NCI-H82 treated with DMSO at 0.1 percent for 48 hours (cell line): ENCODE measurements at regions not wholly inside any gene's neighbourhood (a gene's known extent, or its start where the extent isn't known, plus 50 kb on each side); places are given as distances from the start of the nearest gene placed in this dataset.
"Not testable (repeated sequence)": the region's sequence is repeated elsewhere in the genome, so short reads cannot be mapped to it uniquely, and the experiment has no call there.

Experiments
- DNase-seq: peaks from one replicate; lab custom pipeline; 2025; ENCODE audit not compliant: unreplicated experiment; lab: John Stamatoyannopoulos, UW

GRCh38 chr3:166554023-166554422 lies 716.8 kb upstream of the BCHE start:
- peak; percentile 16 for DNase-seq

DNA sequence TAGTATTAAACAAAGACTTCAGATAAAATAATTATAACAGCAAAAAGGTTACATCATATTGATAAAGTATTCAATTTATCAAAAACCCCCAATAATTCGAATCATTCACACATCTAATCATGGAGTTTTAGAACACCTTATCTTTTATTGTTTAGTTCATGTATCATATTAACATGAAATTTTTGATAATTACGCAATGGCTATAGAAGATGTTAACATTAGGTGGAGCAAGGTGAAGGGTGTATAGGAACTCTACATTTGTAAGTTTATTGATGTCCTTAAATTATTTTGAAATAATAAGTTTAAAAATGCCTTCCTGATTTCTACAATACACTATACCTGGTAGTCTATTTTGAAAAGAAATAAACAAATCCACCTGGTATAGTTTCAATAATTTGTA lies 696.5 kb upstream of the BCHE start:
- DNase-seq = no peak

- DNase-seq = no peak
Measured at GRCh38 chr3:166531730-166532129, 694.5 kb upstream of the BCHE start.

- DNase-seq = no peak
Measured at GRCh38 chr3:166527325-166527724, 690.1 kb upstream of the BCHE start.

DNA sequence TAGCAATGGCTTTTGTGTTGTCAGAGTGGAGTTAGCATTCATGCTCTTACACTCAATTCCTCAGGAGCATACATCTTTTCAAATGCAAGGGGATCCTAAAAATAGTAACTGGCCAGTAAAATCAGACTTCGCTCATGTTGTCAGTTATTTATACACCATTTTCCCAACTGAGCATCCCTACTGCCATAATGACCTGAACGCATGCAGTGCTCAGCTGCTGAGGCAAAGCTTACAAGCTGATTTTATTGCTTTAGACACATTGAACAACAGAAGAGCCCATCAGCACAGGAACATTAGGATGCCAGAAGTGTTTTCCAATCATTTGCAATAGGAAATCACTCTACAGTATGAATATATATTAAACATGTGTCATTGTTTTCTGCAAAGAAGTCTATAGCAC lies 689.7 kb upstream of the BCHE start:
- no peak for DNase-seq

- DNase-seq = no peak
Measured at GRCh38 chr3:166522017-166522416, 684.8 kb upstream of the BCHE start.

GRCh38 chr3:166519443-166519842 lies 682.2 kb upstream of the BCHE start:
- no peak for DNase-seq

DNA sequence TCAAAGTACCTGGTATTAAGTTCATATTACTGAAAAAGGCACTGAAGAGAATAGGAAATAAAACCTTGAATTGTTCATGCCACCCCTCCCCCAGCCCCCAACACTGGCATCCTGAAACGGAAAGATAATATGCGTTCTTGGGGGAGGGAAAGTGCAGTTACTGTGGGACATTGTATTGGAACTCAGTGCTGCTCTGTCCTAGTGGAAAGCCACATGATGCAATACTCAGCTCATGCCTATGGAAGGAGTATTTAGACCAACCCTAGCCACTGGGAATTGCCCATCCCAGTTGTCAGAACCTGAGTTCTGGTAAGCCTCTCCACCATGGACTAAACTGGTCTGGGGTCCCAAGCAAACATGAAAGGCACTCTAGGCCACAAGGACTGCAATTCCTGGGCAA lies 680.8 kb upstream of the BCHE start:
- no peak for DNase-seq

- DNase-seq = peak; percentile 49
Measured at GRCh38 chr3:166510382-166510781, 673.2 kb upstream of the BCHE start.

GRCh38 chr3:166500420-166500819 lies 663.2 kb upstream of the BCHE start:
- not testable (repeated sequence) for DNase-seq

DNA sequence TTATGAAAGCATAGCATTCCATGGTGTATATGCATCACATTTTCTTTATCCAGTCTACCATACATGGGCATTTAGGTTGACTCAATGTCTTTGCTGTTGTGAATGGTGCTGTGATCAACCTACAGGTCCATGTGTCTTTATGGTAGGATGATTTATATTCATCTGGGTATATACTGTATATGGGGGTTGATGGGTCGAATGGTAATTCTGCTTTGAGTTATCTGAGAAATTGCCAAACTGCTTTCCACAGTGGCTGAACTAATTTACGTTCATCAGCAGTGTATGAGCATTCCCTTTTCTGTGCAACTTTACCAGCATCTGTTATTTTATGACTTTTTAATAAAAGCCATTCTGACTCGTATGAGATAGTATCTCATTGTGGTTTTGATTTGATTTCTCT lies 662.4 kb upstream of the BCHE start:
- no peak for DNase-seq

- no peak for DNase-seq
Measured at GRCh38 chr3:166498446-166498845, 661.2 kb upstream of the BCHE start.

GRCh38 chr3:166489826-166490225 lies 652.6 kb upstream of the BCHE start:
- DNase-seq = no peak

- no peak for DNase-seq
Measured at GRCh38 chr3:166488977-166489672, 651.9 kb upstream of the BCHE start.

DNA sequence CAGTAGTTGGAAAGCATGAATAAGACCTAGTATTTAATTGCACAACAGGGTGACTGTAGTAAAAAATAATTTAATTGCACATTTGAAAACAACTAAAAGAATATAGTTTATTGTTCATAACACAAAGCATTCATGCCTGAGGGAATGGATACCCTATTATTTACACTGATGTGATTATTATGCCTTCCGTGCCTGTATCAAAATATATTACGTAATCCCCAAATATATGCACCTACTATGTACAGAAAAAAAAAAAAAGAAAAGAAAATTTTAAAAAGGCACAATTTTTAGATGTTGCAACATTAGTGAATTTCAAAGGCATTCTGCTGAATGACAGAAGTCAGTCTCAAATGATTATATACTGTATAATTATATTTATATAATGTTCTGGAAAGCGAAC lies 647.2 kb upstream of the BCHE start:
- DNase-seq = no peak

- no peak for DNase-seq
Measured at GRCh38 chr3:166481340-166481739, 644.1 kb upstream of the BCHE start.

DNA sequence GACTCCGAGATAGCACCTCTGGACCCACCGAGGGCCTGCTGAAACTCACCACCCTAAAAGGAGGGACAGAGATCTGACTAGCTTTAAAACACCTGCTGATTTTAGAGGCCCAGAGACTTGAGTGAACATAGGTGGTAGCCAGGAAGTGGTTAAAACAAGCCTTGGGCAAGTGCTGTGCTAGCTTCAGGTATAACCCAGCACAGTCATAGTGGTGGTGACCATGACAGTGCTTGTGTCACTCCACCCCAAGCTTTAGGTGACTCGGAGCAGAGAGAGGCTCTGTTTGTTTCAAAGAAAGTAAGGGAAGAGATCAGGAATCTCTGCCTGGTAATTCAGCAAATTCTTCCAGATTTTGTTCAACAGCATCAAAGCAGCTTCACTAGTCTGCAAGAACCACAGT lies 641.1 kb upstream of the BCHE start:
- no peak for DNase-seq

GRCh38 chr3:166473501-166473900 lies 636.3 kb upstream of the BCHE start:
- DNase-seq = no peak

DNA sequence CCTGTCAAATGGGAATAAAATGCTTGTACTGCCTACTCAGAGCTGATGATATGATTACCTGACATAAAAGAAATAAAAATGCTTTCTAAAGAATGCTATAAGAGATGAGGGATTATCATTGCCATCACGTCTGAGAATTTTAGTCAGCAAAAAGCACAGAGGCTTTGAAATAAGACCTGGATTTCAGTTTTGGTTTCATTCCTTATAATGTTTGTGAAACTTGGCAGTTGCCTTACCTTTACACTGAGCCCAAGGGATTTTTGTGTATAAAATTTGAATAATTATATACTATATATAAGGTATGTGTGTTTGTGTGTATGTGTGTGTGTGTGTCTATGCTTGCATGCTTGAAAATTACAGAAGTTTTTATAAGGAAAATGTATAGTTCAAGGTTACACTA lies 634.8 kb upstream of the BCHE start:
- DNase-seq = no peak

DNA sequence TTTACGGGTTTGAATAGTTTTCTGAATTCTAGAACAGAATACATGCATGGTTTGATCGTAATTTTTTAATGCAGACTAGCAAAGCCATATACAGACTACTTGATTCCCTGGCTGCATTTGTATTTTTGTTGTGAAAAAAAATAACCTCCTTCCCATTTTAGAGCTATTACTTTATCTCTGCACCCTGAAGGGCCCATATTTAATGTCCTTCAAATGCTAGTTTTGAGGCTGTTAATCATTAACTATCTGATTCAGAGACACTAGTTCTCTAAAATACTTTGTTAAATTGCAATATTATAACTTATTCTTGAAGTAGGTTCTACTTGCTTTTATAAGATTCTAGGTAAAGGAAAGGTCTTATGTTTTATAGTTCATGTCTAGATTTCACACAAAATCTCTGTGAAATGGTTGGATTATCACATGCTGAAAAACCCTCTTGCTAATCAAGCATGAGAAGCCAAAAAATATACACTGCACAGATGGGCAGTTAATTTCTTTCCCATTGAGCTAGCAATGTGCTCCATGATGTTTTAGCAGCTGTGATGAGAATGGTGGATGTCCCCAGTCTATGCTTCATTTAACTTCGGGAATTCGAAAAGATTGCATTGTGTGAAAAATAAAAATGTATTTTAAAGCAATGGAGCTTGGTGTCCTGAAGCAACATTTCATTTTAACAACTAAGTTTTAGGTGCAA lies 634.0 kb upstream of the BCHE start:
- DNase-seq = no peak

- DNase-seq = no peak
Measured at GRCh38 chr3:166462891-166463470, 625.8 kb upstream of the BCHE start.

DNA sequence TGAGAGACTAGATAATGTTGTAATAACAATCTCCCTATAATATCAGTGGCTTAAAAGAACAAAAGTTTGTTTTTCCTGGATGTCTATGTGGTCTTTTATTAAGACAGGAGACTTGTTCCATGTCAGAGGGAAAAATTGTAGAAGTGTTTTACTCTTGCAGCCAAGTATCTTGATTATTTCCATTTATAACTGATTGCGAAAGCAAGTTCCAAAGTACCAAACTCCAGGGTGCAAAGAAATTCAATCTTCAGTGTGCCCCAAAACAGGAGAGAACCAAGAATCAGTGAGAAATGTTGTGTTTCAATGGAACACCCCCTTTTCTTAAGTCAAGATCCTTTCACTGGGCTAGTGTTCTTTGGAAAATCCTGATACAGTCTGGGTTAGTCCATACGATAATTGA lies 624.4 kb upstream of the BCHE start:
- no peak for DNase-seq

DNA sequence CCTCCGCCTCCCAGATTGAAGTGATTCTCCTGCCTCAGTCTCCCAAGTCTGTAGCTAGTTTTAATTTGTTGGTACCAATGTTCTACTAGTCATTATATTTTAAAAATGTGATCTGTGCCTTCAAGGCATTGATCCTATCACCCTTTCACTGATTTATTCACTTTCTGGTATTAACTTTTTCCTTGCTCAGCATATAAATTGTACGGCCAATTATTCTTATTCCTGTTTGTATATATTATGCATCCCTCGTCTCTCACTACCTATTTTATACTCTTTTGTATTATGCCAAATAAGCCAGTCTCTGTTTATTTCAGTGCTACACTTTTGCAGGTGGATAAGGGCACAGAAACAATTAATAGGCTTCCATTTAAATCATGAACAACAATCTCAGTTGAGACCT lies 620.2 kb upstream of the BCHE start:
- DNase-seq = no peak
